Skeletal muscle tissue (tissue), 3 donors: ENCODE measurements at regions not wholly inside any gene's neighbourhood (a gene's known extent, or its start where the extent isn't known, plus 50 kb on each side); places are given as distances from the start of the nearest gene placed in this dataset.

ENCODE experiments used
- H3K27ac ChIP-seq: one replicate; pipeline ENCODE4 v1.7.0; 2013; ENCODE audit warnings: mild to moderate bottlenecking, low read depth, low read length, inconsistent platforms
- H3K27me3 ChIP-seq, 3 donors: one replicate each; pipeline ENCODE4 v1.7.0; 2013; ENCODE audit warnings: low read length in 3 of 3; ENCODE audit not compliant: control insufficient read depth in 3 of 3, insufficient read depth in 3 of 3
- H3K36me3 ChIP-seq, 3 donors: one replicate each; pipeline ENCODE4 v1.7.0; 2013; ENCODE audit warnings: low read length in 3 of 3; ENCODE audit not compliant: control insufficient read depth in 3 of 3, insufficient read depth in 3 of 3
- H3K4me1 ChIP-seq, 3 donors: one replicate each; pipeline ENCODE4 v1.7.0; 2013; ENCODE audit warnings: low read length in 3 of 3, mild to moderate bottlenecking in 3 of 3; ENCODE audit not compliant: control insufficient read depth in 3 of 3, insufficient read depth in 3 of 3
- H3K4me3 ChIP-seq, 3 donors: one replicate each; pipeline ENCODE4 v1.7.0; 2013; ENCODE audit warnings: low read length in 3 of 3
- H3K9ac ChIP-seq, 3 donors: one replicate each; pipeline ENCODE4 v1.7.0; 2013; ENCODE audit warnings: low read length in 3 of 3, mild to moderate bottlenecking in 3 of 3, moderate library complexity in 2 of 3, low read depth in 1 of 3
- H3K9me3 ChIP-seq, 3 donors: one replicate each; pipeline ENCODE4 v1.7.0; 2013; ENCODE audit warnings: low read length in 3 of 3; ENCODE audit not compliant: control insufficient read depth in 3 of 3
- donor health status: Osteomylitis.

GRCh38 chr10:133035952-133036351 lies 51.8 kb upstream of the ADGRA1 start:
- no peaks in the 10 kb centered on the region for H3K9me3 ChIP-seq
- no peaks in the 10 kb centered on the region for H3K4me1 ChIP-seq
- no peaks in the 10 kb centered on the region for H3K36me3 ChIP-seq
- H3K9ac ChIP-seq: no peak overlapping the region
- H3K4me3 ChIP-seq: no peak overlapping the region
- peaks cover 37 to 52% (median 50%) of the 10 kb centered on the region in 3 donors for H3K27me3 ChIP-seq
- H3K27ac ChIP-seq: no peak overlapping the region

GRCh38 chr10:133034762-133035161 lies 53.0 kb upstream of the ADGRA1 start:
- no peak overlapping the region for H3K4me3 ChIP-seq
- H3K4me1 ChIP-seq: no peaks in the 10 kb centered on the region
- peaks cover 33 to 53% (median 51%) of the 10 kb centered on the region in 3 donors for H3K27me3 ChIP-seq
- H3K27ac ChIP-seq: no peak overlapping the region
- H3K9me3 ChIP-seq: no peaks in the 10 kb centered on the region
- no peaks in the 10 kb centered on the region for H3K36me3 ChIP-seq
- no peak overlapping the region for H3K9ac ChIP-seq

GRCh38 chr10:133034092-133034491 lies 53.6 kb upstream of the ADGRA1 start:
- H3K36me3 ChIP-seq: no peaks in the 10 kb centered on the region
- H3K9ac ChIP-seq: no peak overlapping the region
- H3K9me3 ChIP-seq: no peaks in the 10 kb centered on the region
- H3K4me1 ChIP-seq: no peaks in the 10 kb centered on the region
- H3K4me3 ChIP-seq: no peak overlapping the region
- peaks cover 29 to 51% (median 47%) of the 10 kb centered on the region in 3 donors for H3K27me3 ChIP-seq
- no peak overlapping the region for H3K27ac ChIP-seq

- H3K27me3 ChIP-seq: peaks cover 29 to 51% (median 47%) of the 10 kb centered on the region in 3 donors
- H3K9ac ChIP-seq: no peak overlapping the region
- H3K36me3 ChIP-seq: no peaks in the 10 kb centered on the region
- no peak overlapping the region for H3K4me3 ChIP-seq
- no peaks in the 10 kb centered on the region for H3K4me1 ChIP-seq
- no peak overlapping the region for H3K27ac ChIP-seq
- no peaks in the 10 kb centered on the region for H3K9me3 ChIP-seq
These were observed 54.0 kb upstream of the ADGRA1 start for GRCh38 chr10:133033742-133034048.

GRCh38 chr10:133032976-133033741 lies 54.6 kb upstream of the ADGRA1 start:
- no peak overlapping the region for H3K27ac ChIP-seq
- no peak overlapping the region for H3K4me3 ChIP-seq
- no peaks in the 10 kb centered on the region for H3K36me3 ChIP-seq
- no peaks in the 10 kb centered on the region for H3K4me1 ChIP-seq
- peaks cover 26 to 47% (median 45%) of the 10 kb centered on the region in 3 donors for H3K27me3 ChIP-seq
- no peak overlapping the region for H3K9ac ChIP-seq
- no peaks in the 10 kb centered on the region for H3K9me3 ChIP-seq

GRCh38 chr10:133032231-133032630 lies 55.5 kb upstream of the ADGRA1 start:
- H3K9me3 ChIP-seq: no peaks in the 10 kb centered on the region
- no peak overlapping the region for H3K9ac ChIP-seq
- H3K36me3 ChIP-seq: no peaks in the 10 kb centered on the region
- peaks cover 0 to 8% (median 4%) of the 10 kb centered on the region in 3 donors for H3K4me1 ChIP-seq
- peaks cover 30 to 51% (median 49%) of the 10 kb centered on the region in 3 donors for H3K27me3 ChIP-seq
- no peak overlapping the region for H3K4me3 ChIP-seq
- H3K27ac ChIP-seq: no peak overlapping the region

GRCh38 chr10:133031541-133032125 lies 56.1 kb upstream of the ADGRA1 start:
- Histone ChIP-seq H3K9me3 (no peaks in the 10 kb centered on the region), H3K27me3 (peaks cover 34 to 53% (median 52%) of the 10 kb centered on the region in 3 donors), H3K4me3 (no peak overlapping the region), H3K27ac (no peak overlapping the region), H3K9ac (no peak overlapping the region), H3K4me1 (peaks cover 0 to 9% (median 5%) of the 10 kb centered on the region in 3 donors), H3K36me3 (no peaks in the 10 kb centered on the region)

GRCh38 chr10:133030781-133031180 lies 56.9 kb upstream of the ADGRA1 start:
- H3K9ac ChIP-seq: no peak overlapping the region
- H3K4me3 ChIP-seq: no peak overlapping the region
- no peaks in the 10 kb centered on the region for H3K36me3 ChIP-seq
- no peak overlapping the region for H3K27ac ChIP-seq
- H3K27me3 ChIP-seq: peaks cover 42 to 62% (median 58%) of the 10 kb centered on the region in 3 donors
- H3K9me3 ChIP-seq: no peaks in the 10 kb centered on the region
- H3K4me1 ChIP-seq: peaks cover 0 to 9% (median 5%) of the 10 kb centered on the region in 3 donors

GRCh38 chr10:133030126-133030525 lies 57.6 kb upstream of the ADGRA1 start:
- H3K27me3 ChIP-seq: peaks cover 48 to 65% (median 64%) of the 10 kb centered on the region in 3 donors

GRCh38 chr10:133028956-133029355 lies 58.8 kb upstream of the ADGRA1 start:
- no peak overlapping the region for H3K9ac ChIP-seq
- H3K27me3 ChIP-seq: peaks cover 55 to 70% (median 64%) of the 10 kb centered on the region in 3 donors
- no peak overlapping the region for H3K4me3 ChIP-seq
- H3K36me3 ChIP-seq: no peaks in the 10 kb centered on the region
- no peak overlapping the region for H3K27ac ChIP-seq
- H3K4me1 ChIP-seq: peaks cover 0 to 13% (median 5%) of the 10 kb centered on the region in 3 donors
- no peaks in the 10 kb centered on the region for H3K9me3 ChIP-seq

More at GRCh38 chr10:133030126-133030525, 57.6 kb upstream of the ADGRA1 start:
- Histone ChIP-seq H3K36me3 (no peaks in the 10 kb centered on the region), H3K9me3 (no peaks in the 10 kb centered on the region), H3K27ac (no peak overlapping the region), H3K4me1 (peaks cover 0 to 11% (median 5%) of the 10 kb centered on the region in 3 donors), H3K9ac (no peak overlapping the region), H3K4me3 (no peak overlapping the region)
